ENCODE measurements at regions not wholly inside any gene's neighbourhood (a gene's known extent, or its start where the extent isn't known, plus 50 kb on each side); places are given as distances from the start of the nearest gene placed in this dataset.

GRCh38 chr6:156420172-156420993 is 356.8 kb upstream of the ARID1B start:
- Histone ChIP-seq H3K4me2 (ENCODE audit: control insufficient read depth, extremely low read depth, insufficient read depth, low read depth, low read length) (no peak overlapping the region), H3K4me3 (ENCODE audit: control insufficient read depth in 2 of 3, extremely low read depth in 1 of 3, insufficient read depth in 2 of 3, low read depth in 1 of 3, low read length in 3 of 3) (no peak overlapping the region), H3K36me3 (ENCODE audit: control insufficient read depth in 2 of 2, extremely low read depth in 1 of 2, insufficient read depth in 2 of 2, low read length in 2 of 2) (no peaks in the 10 kb centered on the region), H3K27me3 (ENCODE audit: control insufficient read depth, extremely low read depth, insufficient read depth, low read length) (no peaks in the 10 kb centered on the region), H3K9me1 (ENCODE audit: control insufficient read depth, extremely low read depth, insufficient read depth, low read length) (no peaks in the 10 kb centered on the region), H3K9ac (ENCODE audit: control insufficient read depth, extremely low read depth, insufficient read depth, low read length) (no peak overlapping the region), H3K27ac (ENCODE audit: control insufficient read depth, insufficient read depth, low read length) (no peak overlapping the region), H3K9me3 (ENCODE audit: control insufficient read depth, low read depth, low read length) (peaks cover 2% of the 10 kb centered on the region), H2AFZ (ENCODE audit: control insufficient read depth, low read length) (no peak overlapping the region), H4K20me1 (ENCODE audit: control insufficient read depth, extremely low read depth, insufficient read depth, low read length) (no peaks in the 10 kb centered on the region), H3K79me2 (ENCODE audit: control insufficient read depth, insufficient read depth, low read length) (no peaks in the 10 kb centered on the region), H3K4me1 (ENCODE audit: control insufficient read depth, extremely low read depth, insufficient read depth, low read length) (no peaks in the 10 kb centered on the region)
- FAIRE-seq: no peak
- TF ChIP-seq CTCF (optimal IDR thresholded peaks at IDR 0.05 in 1 of 3, IDR thresholded peaks at IDR 0.05 in 1 of 3, conservative IDR thresholded peaks at IDR 0.05 in 1 of 3; ENCODE audit: extremely low read depth in 1 of 3, insufficient read depth in 2 of 3, low read length in 3 of 3) (no peak), EZH2 (IDR thresholded peaks at IDR 0.05; ENCODE audit: low read length) (no peak)
- dilution Hi-C loops (cut with MboI; ENCODE audit: extremely low pct_ligation_motif_present, low sequenced_read_pairs): no loop called here
- DNase-seq (ENCODE audit: low read depth, low spot score): no peak

GRCh38 chr6:156419594-156419993 is 357.6 kb upstream of the ARID1B start:
- TF ChIP-seq EZH2 (IDR thresholded peaks at IDR 0.05; ENCODE audit: low read length): no peak
- no peaks in the 10 kb centered on the region for H3K27me3 ChIP-seq (ENCODE audit: control insufficient read depth, extremely low read depth, insufficient read depth, low read length)
- no peaks in the 10 kb centered on the region for H3K36me3 ChIP-seq (ENCODE audit: control insufficient read depth in 2 of 2, extremely low read depth in 1 of 2, insufficient read depth in 2 of 2, low read length in 2 of 2)
- no peak overlapping the region for H3K9ac ChIP-seq (ENCODE audit: control insufficient read depth, extremely low read depth, insufficient read depth, low read length)
- dilution Hi-C loops (cut with MboI; ENCODE audit: extremely low pct_ligation_motif_present, low sequenced_read_pairs): no loop called here
- FAIRE-seq: no peak
- no peak overlapping the region for H3K27ac ChIP-seq (ENCODE audit: control insufficient read depth, insufficient read depth, low read length)
- H3K4me1 ChIP-seq (ENCODE audit: control insufficient read depth, extremely low read depth, insufficient read depth, low read length): no peaks in the 10 kb centered on the region
- H3K9me1 ChIP-seq (ENCODE audit: control insufficient read depth, extremely low read depth, insufficient read depth, low read length): no peaks in the 10 kb centered on the region
- no peaks in the 10 kb centered on the region for H4K20me1 ChIP-seq (ENCODE audit: control insufficient read depth, extremely low read depth, insufficient read depth, low read length)
- no peak overlapping the region for H3K4me3 ChIP-seq (ENCODE audit: control insufficient read depth in 2 of 3, extremely low read depth in 1 of 3, insufficient read depth in 2 of 3, low read depth in 1 of 3, low read length in 3 of 3)
- H2AFZ ChIP-seq (ENCODE audit: control insufficient read depth, low read length): no peak overlapping the region
- H3K9me3 ChIP-seq (ENCODE audit: control insufficient read depth, low read depth, low read length): peaks cover 2% of the 10 kb centered on the region
- no peak for DNase-seq (ENCODE audit: low read depth, low spot score)
- no peaks in the 10 kb centered on the region for H3K79me2 ChIP-seq (ENCODE audit: control insufficient read depth, insufficient read depth, low read length)
- no peak overlapping the region for H3K4me2 ChIP-seq (ENCODE audit: control insufficient read depth, extremely low read depth, insufficient read depth, low read depth, low read length)

- FAIRE-seq (no peak), DNase-seq (ENCODE audit: low read depth, low spot score) (no peak)
- Histone ChIP-seq H2AFZ (ENCODE audit: control insufficient read depth, low read length) (no peak overlapping the region), H3K4me1 (ENCODE audit: control insufficient read depth, extremely low read depth, insufficient read depth, low read length) (no peaks in the 10 kb centered on the region), H3K9me3 (ENCODE audit: control insufficient read depth, low read depth, low read length) (peaks cover 2% of the 10 kb centered on the region), H3K9me1 (ENCODE audit: control insufficient read depth, extremely low read depth, insufficient read depth, low read length) (no peaks in the 10 kb centered on the region), H3K27ac (ENCODE audit: control insufficient read depth, insufficient read depth, low read length) (no peak overlapping the region), H4K20me1 (ENCODE audit: control insufficient read depth, extremely low read depth, insufficient read depth, low read length) (no peaks in the 10 kb centered on the region), H3K4me2 (ENCODE audit: control insufficient read depth, extremely low read depth, insufficient read depth, low read depth, low read length) (no peak overlapping the region), H3K36me3 (ENCODE audit: control insufficient read depth in 2 of 2, extremely low read depth in 1 of 2, insufficient read depth in 2 of 2, low read length in 2 of 2) (no peaks in the 10 kb centered on the region), H3K79me2 (ENCODE audit: control insufficient read depth, insufficient read depth, low read length) (no peaks in the 10 kb centered on the region), H3K4me3 (ENCODE audit: control insufficient read depth in 2 of 3, extremely low read depth in 1 of 3, insufficient read depth in 2 of 3, low read depth in 1 of 3, low read length in 3 of 3) (no peak overlapping the region), H3K27me3 (ENCODE audit: control insufficient read depth, extremely low read depth, insufficient read depth, low read length) (no peaks in the 10 kb centered on the region), H3K9ac (ENCODE audit: control insufficient read depth, extremely low read depth, insufficient read depth, low read length) (no peak overlapping the region)
- dilution Hi-C loops (cut with MboI; ENCODE audit: extremely low pct_ligation_motif_present, low sequenced_read_pairs): no loop called here
- TF ChIP-seq CTCF (optimal IDR thresholded peaks at IDR 0.05 in 1 of 3, IDR thresholded peaks at IDR 0.05 in 1 of 3, conservative IDR thresholded peaks at IDR 0.05 in 1 of 3; ENCODE audit: extremely low read depth in 1 of 3, insufficient read depth in 2 of 3, low read length in 3 of 3): no peak
These were observed 358.9 kb upstream of the ARID1B start for GRCh38 chr6:156418253-156418652.

All from keratinocyte (primary cell).